Endothelial cell of umbilical vein (primary cell): ENCODE measurements at regions not wholly inside any gene's neighbourhood (a gene's known extent, or its start where the extent isn't known, plus 50 kb on each side); places are given as distances from the start of the nearest gene placed in this dataset.

Experiments used
- BruUV-seq: library from RNA; stranded (reverse); fragments of 400-500 nt; replicated peaks from 2 replicates; lab custom pipeline; 2021; lab: Mats Ljungman, UMichigan
- CTCF ChIA-PET: fragments of 300-600, 350-600 bp; sonication (Branson Sonifier 250); formaldehyde crosslinking; loops from one replicate; lab custom pipeline; 2021; ENCODE audit warnings: antibody characterized with exemption, inconsistent platforms; lab: Charles Lee
- POLR2A ChIA-PET: fragments of 300-600, 350-600 bp; sonication (Branson Sonifier 250); formaldehyde crosslinking; loops from one replicate; lab custom pipeline; 2021; ENCODE audit warnings: antibody characterized with exemption, inconsistent platforms; lab: Charles Lee
- DNase-seq: peaks from one replicate; pipeline ENCODE4 v3.0.0-alpha.2; 2011; ENCODE audit warnings: low read depth, low spot score
- FAIRE-seq: peaks from 2 replicates; lab custom pipeline; 2011; peaks lifted over from hg19 to GRCh38; lab: Jason Lieb, UNC
- H2AFZ ChIP-seq: 2 replicates; pipeline ENCODE4 v1.6.0; 2012; ENCODE audit warnings: low read depth, low read length, control low read depth, inconsistent platforms
- H3K27ac ChIP-seq: 2 replicates; pipeline ENCODE4 v1.5.1; 2011; ENCODE audit warnings: low read depth, mild to moderate bottlenecking, control low read depth, low read length, moderate library complexity; ENCODE audit not compliant: insufficient read depth
- H3K27me3 ChIP-seq, 2 experiments: 2 replicates each; pipeline versions ENCODE4 v1.6.0 to v1.6.1; 2011; ENCODE audit warnings: low read length in 2 of 2, mixed read lengths in 1 of 2; ENCODE audit not compliant: control insufficient read depth in 2 of 2, insufficient read depth in 2 of 2
- H3K36me3 ChIP-seq, 2 experiments: 2 replicates in 1 of 2; 3 replicates in 1 of 2; pipeline ENCODE4 v1.5.1; 2011; ENCODE audit warnings: low read length in 2 of 2, mild to moderate bottlenecking in 1 of 2, moderate library complexity in 1 of 2; ENCODE audit not compliant: control insufficient read depth in 2 of 2, insufficient read depth in 2 of 2; ENCODE audit errors: extremely low read depth in 1 of 2
- H3K4me1 ChIP-seq: 3 replicates; pipeline ENCODE4 v1.5.1; 2011; ENCODE audit warnings: mild to moderate bottlenecking, low read length; ENCODE audit not compliant: control insufficient read depth, insufficient read depth; ENCODE audit errors: extremely low read depth
- H3K4me2 ChIP-seq: 2 replicates; pipeline ENCODE4 v1.6.1; 2011; ENCODE audit warnings: low read length, control low read depth, mixed read lengths; ENCODE audit not compliant: insufficient read depth
- H3K4me3 ChIP-seq, 3 experiments: fragments of 200-600 bp in 1 of 3; sonication (generic), shearing (Covaris generic) in 1 of 3; replicated peaks in 1 of 3; 2 replicates each; pipeline ENCODE4 v1.5.1; 2011 to 2016; ENCODE audit warnings: control low read depth in 3 of 3, low read length in 3 of 3, mild to moderate bottlenecking in 2 of 3, inconsistent platforms in 1 of 3, low read depth in 1 of 3, moderate library complexity in 1 of 3; ENCODE audit not compliant: insufficient read depth in 1 of 3
- H3K79me2 ChIP-seq: 2 replicates; pipeline ENCODE4 v1.6.0; 2012; ENCODE audit warnings: low read length, inconsistent platforms; ENCODE audit not compliant: control insufficient read depth, insufficient read depth
- H3K9ac ChIP-seq: replicated peaks from 2 replicates; pipeline ENCODE3; 2011; ENCODE audit warnings: low read length, control low read depth; ENCODE audit not compliant: insufficient read depth; ENCODE audit errors: extremely low read depth
- H3K9me1 ChIP-seq: replicated peaks from 3 replicates; pipeline ENCODE4 v1.6.0; 2011; ENCODE audit warnings: mild to moderate bottlenecking, low read length; ENCODE audit not compliant: control insufficient read depth, insufficient read depth; ENCODE audit errors: extremely low read depth
- H3K9me3 ChIP-seq: replicated peaks from 2 replicates; pipeline ENCODE4 v1.5.1; 2012; ENCODE audit warnings: low read length, inconsistent platforms; ENCODE audit not compliant: control insufficient read depth, insufficient read depth
- H4K20me1 ChIP-seq: replicated peaks from 2 replicates; pipeline ENCODE3; 2011; ENCODE audit warnings: mild to moderate bottlenecking, low read length; ENCODE audit not compliant: control insufficient read depth, insufficient read depth; ENCODE audit errors: extremely low read depth
- EZH2 ChIP-seq: IDR thresholded peaks from 2 replicates; pipeline ENCODE4 v1.6.1; 2012; ENCODE audit warnings: borderline replicate concordance, low read depth, mild to moderate bottlenecking, moderate library complexity, low read length, inconsistent platforms; ENCODE audit not compliant: severe bottlenecking
- GATA2 ChIP-seq: IDR thresholded peaks from 2 replicates; pipeline ENCODE4 v1.7.0; 2011; ENCODE audit warnings: low read depth, mild to moderate bottlenecking, moderate library complexity, mixed read lengths, low read length; ENCODE audit not compliant: insufficient read length, insufficient read depth
- JUN ChIP-seq: IDR thresholded peaks from 2 replicates; pipeline ENCODE4 v1.6.1; 2011; ENCODE audit warnings: borderline replicate concordance, low read depth; ENCODE audit not compliant: insufficient read length, insufficient read depth
- MYC ChIP-seq: IDR thresholded peaks from one replicate; pipeline ENCODE4 v1.6.1; 2011; ENCODE audit warnings: mild to moderate bottlenecking, low read depth, low read length
- POLR2A ChIP-seq: IDR thresholded peaks from 2 replicates; pipeline ENCODE4 v1.6.1; 2012; ENCODE audit warnings: low read depth, mild to moderate bottlenecking, control low read depth, low read length
- POLR2AphosphoS5 ChIP-seq: IDR thresholded peaks from 2 replicates; pipeline ENCODE4 v1.6.1; 2012; ENCODE audit warnings: low read depth, mild to moderate bottlenecking, control low read depth, low read length, moderate library complexity; ENCODE audit not compliant: insufficient read depth
- dilution Hi-C: fragments of 300-500 bp; cut with MboI; formaldehyde crosslinking; loops from one replicate; pipeline ENCODE4 v1.15.0; 2019; ENCODE audit warnings: low sequenced_read_pairs; ENCODE audit not compliant: extremely low pct_ligation_motif_present
- intact Hi-C: fragments of 100-400 bp; cut with micrococcal nuclease; formaldehyde crosslinking; loops from one replicate; pipeline ENCODE4 v1.10.0; 2022
- TF ChIP-seq, protein P1 (sequence below): IDR thresholded peaks from 2 replicates; pipeline ENCODE4 v1.6.1; 2011; ENCODE audit not compliant: insufficient read depth, insufficient read length
- TF ChIP-seq, protein P2 (sequence below), 2 donors: IDR thresholded peaks; 1 replicate in 1 of 2; 2 replicates in 1 of 2; pipeline ENCODE4 v1.5.1; 2011; ENCODE audit warnings: low read length in 2 of 2, mild to moderate bottlenecking in 2 of 2, moderate library complexity in 2 of 2, control low read depth in 1 of 2, inconsistent platforms in 1 of 2, low read depth in 1 of 2; ENCODE audit not compliant: insufficient read depth in 1 of 2; ENCODE audit errors: extremely low read depth in 1 of 2

DNA sequence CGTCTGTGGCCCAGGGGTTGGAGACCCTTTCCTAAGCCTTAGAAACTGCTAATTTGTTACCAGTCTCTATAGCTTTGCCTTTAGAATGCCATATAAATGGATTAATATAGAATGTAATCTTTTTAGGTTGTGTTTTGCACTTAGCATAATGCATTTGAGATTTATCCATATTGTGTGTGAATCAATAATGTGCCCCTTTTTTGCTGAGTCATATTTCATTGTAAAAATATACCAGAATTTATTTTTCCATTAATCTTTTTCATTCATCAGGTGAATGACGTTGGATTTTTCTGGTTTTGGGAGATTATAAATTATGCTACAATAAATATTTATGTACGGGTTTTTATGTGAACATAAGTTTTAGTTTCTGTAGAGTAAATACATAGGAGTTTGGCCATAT, 478.8 kb upstream of the MAGEB18 start:
- H3K36me3 ChIP-seq = no peaks in the 10 kb centered on the region
- no peaks in the 10 kb centered on the region for H3K79me2 ChIP-seq
- ChIA-PET POLR2A (no interaction called here), CTCF (no interaction called here)
- no peak overlapping the region for H3K4me2 ChIP-seq
- DNase-seq = no peak
- H3K9me3 ChIP-seq = no peaks in the 10 kb centered on the region
- dilution Hi-C loops = no loop called here
- no peak overlapping the region for H2AFZ ChIP-seq
- no peaks in the 10 kb centered on the region for H3K27me3 ChIP-seq
- no peak overlapping the region for H3K9ac ChIP-seq
- no peaks in the 10 kb centered on the region for H3K9me1 ChIP-seq
- no TSS peak for BruUV-seq
- TF ChIP-seq EZH2 (no peak), MYC (no peak), JUN (no peak), POLR2AphosphoS5 (no peak), POLR2A (no peak), GATA2 (no peak)
- TF ChIP-seq, protein P1, sequence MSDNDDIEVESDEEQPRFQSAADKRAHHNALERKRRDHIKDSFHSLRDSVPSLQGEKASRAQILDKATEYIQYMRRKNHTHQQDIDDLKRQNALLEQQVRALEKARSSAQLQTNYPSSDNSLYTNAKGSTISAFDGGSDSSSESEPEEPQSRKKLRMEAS = no peak
- TF ChIP-seq, protein P2, sequence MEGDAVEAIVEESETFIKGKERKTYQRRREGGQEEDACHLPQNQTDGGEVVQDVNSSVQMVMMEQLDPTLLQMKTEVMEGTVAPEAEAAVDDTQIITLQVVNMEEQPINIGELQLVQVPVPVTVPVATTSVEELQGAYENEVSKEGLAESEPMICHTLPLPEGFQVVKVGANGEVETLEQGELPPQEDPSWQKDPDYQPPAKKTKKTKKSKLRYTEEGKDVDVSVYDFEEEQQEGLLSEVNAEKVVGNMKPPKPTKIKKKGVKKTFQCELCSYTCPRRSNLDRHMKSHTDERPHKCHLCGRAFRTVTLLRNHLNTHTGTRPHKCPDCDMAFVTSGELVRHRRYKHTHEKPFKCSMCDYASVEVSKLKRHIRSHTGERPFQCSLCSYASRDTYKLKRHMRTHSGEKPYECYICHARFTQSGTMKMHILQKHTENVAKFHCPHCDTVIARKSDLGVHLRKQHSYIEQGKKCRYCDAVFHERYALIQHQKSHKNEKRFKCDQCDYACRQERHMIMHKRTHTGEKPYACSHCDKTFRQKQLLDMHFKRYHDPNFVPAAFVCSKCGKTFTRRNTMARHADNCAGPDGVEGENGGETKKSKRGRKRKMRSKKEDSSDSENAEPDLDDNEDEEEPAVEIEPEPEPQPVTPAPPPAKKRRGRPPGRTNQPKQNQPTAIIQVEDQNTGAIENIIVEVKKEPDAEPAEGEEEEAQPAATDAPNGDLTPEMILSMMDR (IDR thresholded peaks at IDR 0.05; ENCODE audit: extremely low read depth in 1 of 2, insufficient read depth in 1 of 2, low read depth in 1 of 2, low read length in 2 of 2) = no peak
- no peaks in the 10 kb centered on the region for H3K4me1 ChIP-seq
- no peak overlapping the region for H3K4me3 ChIP-seq
- no peak for FAIRE-seq
- H3K27ac ChIP-seq = no peak overlapping the region
- H4K20me1 ChIP-seq = no peaks in the 10 kb centered on the region
- intact Hi-C loops = no loop called here
